Keratinocyte (primary cell): ENCODE measurements at regions not wholly inside any gene's neighbourhood (a gene's known extent, or its start where the extent isn't known, plus 50 kb on each side); places are given as distances from the start of the nearest gene placed in this dataset.

Experiments
- DNase-seq: peaks from one replicate; pipeline ENCODE4 v3.0.0-alpha.2; 2011; ENCODE audit warnings: low read depth, missing footprints, low spot score
- FAIRE-seq: peaks from 2 replicates; lab custom pipeline; 2011; peaks lifted over from hg19 to GRCh38; lab: Jason Lieb, UNC
- H2AFZ ChIP-seq: 2 replicates; pipeline ENCODE4 v1.6.0; 2012; ENCODE audit warnings: low read length, control low read depth, inconsistent platforms; ENCODE audit not compliant: control insufficient read depth
- H3K27ac ChIP-seq: 2 replicates; pipeline ENCODE4 v1.5.1; 2011; ENCODE audit warnings: low read length; ENCODE audit not compliant: control insufficient read depth, insufficient read depth
- H3K27me3 ChIP-seq: 3 replicates; pipeline ENCODE4 v1.6.0; 2011; ENCODE audit warnings: low read length; ENCODE audit not compliant: control insufficient read depth, insufficient read depth; ENCODE audit errors: extremely low read depth
- H3K36me3 ChIP-seq, 2 experiments: 2 replicates in 1 of 2; 3 replicates in 1 of 2; pipeline ENCODE4 v1.5.1; 2011; ENCODE audit warnings: low read length in 2 of 2, mild to moderate bottlenecking in 1 of 2; ENCODE audit not compliant: control insufficient read depth in 2 of 2, insufficient read depth in 2 of 2; ENCODE audit errors: extremely low read depth in 1 of 2
- H3K4me1 ChIP-seq: 3 replicates; pipeline ENCODE4 v1.5.1; 2011; ENCODE audit warnings: low read length; ENCODE audit not compliant: control insufficient read depth, insufficient read depth; ENCODE audit errors: extremely low read depth
- H3K4me2 ChIP-seq: 3 replicates; pipeline ENCODE4 v1.6.0; 2011; ENCODE audit warnings: low read depth, low read length; ENCODE audit not compliant: control insufficient read depth, insufficient read depth; ENCODE audit errors: extremely low read depth
- H3K4me3 ChIP-seq, 3 experiments: fragments of 200-600 bp in 1 of 3; sonication (generic) in 1 of 3; 2 replicates in 2 of 3; 3 replicates in 1 of 3; pipeline ENCODE4 v1.5.1; 2011 to 2016; ENCODE audit warnings: low read length in 3 of 3, mild to moderate bottlenecking in 3 of 3, control low read depth in 2 of 3, inconsistent platforms in 1 of 3, low read depth in 1 of 3, mixed read lengths in 1 of 3, mixed run types in 1 of 3, moderate library complexity in 1 of 3; ENCODE audit not compliant: control insufficient read depth in 2 of 3, insufficient read depth in 2 of 3; ENCODE audit errors: extremely low read depth in 1 of 3
- H3K79me2 ChIP-seq: 2 replicates; pipeline ENCODE4 v1.6.0; 2012; ENCODE audit warnings: low read length; ENCODE audit not compliant: control insufficient read depth, insufficient read depth
- H3K9ac ChIP-seq: 3 replicates; pipeline ENCODE4 v1.6.0; 2011; ENCODE audit warnings: low read length; ENCODE audit not compliant: control insufficient read depth, insufficient read depth; ENCODE audit errors: extremely low read depth
- H3K9me1 ChIP-seq: 3 replicates; pipeline ENCODE4 v1.6.0; 2011; ENCODE audit warnings: low read length; ENCODE audit not compliant: control insufficient read depth, insufficient read depth; ENCODE audit errors: extremely low read depth
- H3K9me3 ChIP-seq: 2 replicates; pipeline ENCODE4 v1.5.1; 2012; ENCODE audit warnings: low read depth, low read length; ENCODE audit not compliant: control insufficient read depth
- H4K20me1 ChIP-seq: 3 replicates; pipeline ENCODE4 v1.6.0; 2011; ENCODE audit warnings: low read length; ENCODE audit not compliant: control insufficient read depth, insufficient read depth; ENCODE audit errors: extremely low read depth
- EZH2 ChIP-seq: IDR thresholded peaks from one replicate; pipeline ENCODE4 v1.6.1; 2012; ENCODE audit warnings: inconsistent platforms, mild to moderate bottlenecking, low read length, moderate library complexity
- dilution Hi-C: fragments of 300-500 bp; cut with MboI; formaldehyde crosslinking; loops from one replicate; pipeline ENCODE4 v1.7.0; 2020; ENCODE audit warnings: low sequenced_read_pairs; ENCODE audit not compliant: extremely low pct_ligation_motif_present
- TF ChIP-seq, protein P1 (sequence below), 3 experiments: IDR thresholded peaks in 1 of 3; conservative IDR thresholded peaks in 1 of 3; optimal IDR thresholded peaks in 1 of 3; 2 replicates in 2 of 3; 3 replicates in 1 of 3; pipeline versions ENCODE3 to v1.5.1; 2011; ENCODE audit warnings: low read length in 3 of 3, mild to moderate bottlenecking in 3 of 3, moderate library complexity in 2 of 3, control low read depth in 1 of 3, inconsistent platforms in 1 of 3; ENCODE audit not compliant: insufficient read depth in 2 of 3; ENCODE audit errors: extremely low read depth in 1 of 3

DNA sequence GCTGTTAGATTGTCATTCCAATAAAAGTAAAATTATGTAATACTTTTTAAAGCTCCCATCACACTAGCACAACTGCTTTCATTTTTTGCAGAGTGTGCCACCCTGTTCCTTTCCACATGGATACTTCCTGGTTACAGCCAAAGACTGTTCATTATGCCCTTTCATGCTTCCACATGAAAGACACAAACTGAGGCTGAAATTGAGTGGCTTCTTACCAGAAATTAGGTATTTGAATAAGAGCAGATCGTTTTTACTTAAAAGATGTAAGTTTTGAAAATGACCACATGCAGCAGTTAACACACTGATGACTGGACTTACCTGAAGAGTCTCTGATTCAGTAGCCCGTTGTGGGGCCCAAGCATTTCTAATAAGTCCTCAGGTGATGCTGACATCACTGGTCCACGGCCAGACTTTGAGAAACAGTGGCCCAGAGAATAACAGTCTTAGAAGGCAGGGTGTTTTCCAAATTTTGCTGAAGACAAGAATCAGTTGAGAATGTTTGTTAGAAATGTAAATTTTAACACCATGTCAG lies 187.6 kb upstream of the DMRT1 start:
- H2AFZ ChIP-seq, result no peak overlapping the region
- H4K20me1 ChIP-seq, result no peaks in the 10 kb centered on the region
- no peak for DNase-seq
- no peak overlapping the region for H3K4me2 ChIP-seq
- H3K36me3 ChIP-seq, result no peaks in the 10 kb centered on the region
- no peaks in the 10 kb centered on the region for H3K9me3 ChIP-seq
- H3K27me3 ChIP-seq, result no peaks in the 10 kb centered on the region
- H3K4me3 ChIP-seq, result no peak overlapping the region
- no peaks in the 10 kb centered on the region for H3K79me2 ChIP-seq
- dilution Hi-C loops, result no loop called here
- no peak for TF ChIP-seq EZH2
- TF ChIP-seq, protein P1, sequence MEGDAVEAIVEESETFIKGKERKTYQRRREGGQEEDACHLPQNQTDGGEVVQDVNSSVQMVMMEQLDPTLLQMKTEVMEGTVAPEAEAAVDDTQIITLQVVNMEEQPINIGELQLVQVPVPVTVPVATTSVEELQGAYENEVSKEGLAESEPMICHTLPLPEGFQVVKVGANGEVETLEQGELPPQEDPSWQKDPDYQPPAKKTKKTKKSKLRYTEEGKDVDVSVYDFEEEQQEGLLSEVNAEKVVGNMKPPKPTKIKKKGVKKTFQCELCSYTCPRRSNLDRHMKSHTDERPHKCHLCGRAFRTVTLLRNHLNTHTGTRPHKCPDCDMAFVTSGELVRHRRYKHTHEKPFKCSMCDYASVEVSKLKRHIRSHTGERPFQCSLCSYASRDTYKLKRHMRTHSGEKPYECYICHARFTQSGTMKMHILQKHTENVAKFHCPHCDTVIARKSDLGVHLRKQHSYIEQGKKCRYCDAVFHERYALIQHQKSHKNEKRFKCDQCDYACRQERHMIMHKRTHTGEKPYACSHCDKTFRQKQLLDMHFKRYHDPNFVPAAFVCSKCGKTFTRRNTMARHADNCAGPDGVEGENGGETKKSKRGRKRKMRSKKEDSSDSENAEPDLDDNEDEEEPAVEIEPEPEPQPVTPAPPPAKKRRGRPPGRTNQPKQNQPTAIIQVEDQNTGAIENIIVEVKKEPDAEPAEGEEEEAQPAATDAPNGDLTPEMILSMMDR (optimal IDR thresholded peaks at IDR 0.05 in 1 of 3, IDR thresholded peaks at IDR 0.05 in 1 of 3, conservative IDR thresholded peaks at IDR 0.05 in 1 of 3; ENCODE audit: extremely low read depth in 1 of 3, insufficient read depth in 2 of 3, low read length in 3 of 3), result no peak
- peaks cover 34% of the 10 kb centered on the region for H3K4me1 ChIP-seq
- no peak overlapping the region for H3K9ac ChIP-seq
- no peak overlapping the region for H3K27ac ChIP-seq
- peak; percentile 13 for FAIRE-seq
- H3K9me1 ChIP-seq, result no peaks in the 10 kb centered on the region

DNA sequence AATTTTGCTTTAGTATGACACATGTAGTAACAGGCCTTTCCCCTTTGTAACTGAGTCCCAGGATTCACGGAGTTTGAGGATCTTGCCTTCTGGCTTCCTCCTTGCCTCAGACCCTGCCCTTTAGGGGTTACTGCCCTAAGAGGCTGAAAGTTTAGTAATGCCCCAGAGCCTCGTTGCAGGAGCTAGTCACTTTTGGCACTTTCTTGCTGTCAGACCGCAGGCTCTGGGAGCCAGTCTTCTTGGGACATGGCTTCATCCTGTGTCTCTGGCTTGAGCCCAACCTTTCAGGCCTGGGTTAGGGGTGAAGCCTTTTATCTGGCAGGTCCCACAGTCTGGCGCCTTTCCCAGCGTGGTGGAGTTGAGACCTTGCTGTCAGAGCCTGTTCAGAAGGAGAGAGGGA lies 185.6 kb upstream of the DMRT1 start:
- Histone ChIP-seq H3K79me2 (no peaks in the 10 kb centered on the region), H3K4me1 (peaks cover 19% of the 10 kb centered on the region), H3K9me1 (no peaks in the 10 kb centered on the region), H3K4me2 (peak overlapping the region; percentile 72), H4K20me1 (no peaks in the 10 kb centered on the region), H2AFZ (peak overlapping the region; percentile 68), H3K9me3 (no peaks in the 10 kb centered on the region), H3K4me3 (peak overlapping the region in 2 of 3 experiments; percentile 7 to 8), H3K9ac (peak overlapping the region; percentile 70), H3K27me3 (no peaks in the 10 kb centered on the region), H3K27ac (peak overlapping the region; percentile 90), H3K36me3 (no peaks in the 10 kb centered on the region)
- peak; percentile 72 for FAIRE-seq
- DNase-seq, result no peak
- dilution Hi-C loops, result no loop called here
- no peak for TF ChIP-seq EZH2
- TF ChIP-seq, protein P1 (optimal IDR thresholded peaks at IDR 0.05 in 1 of 3, IDR thresholded peaks at IDR 0.05 in 1 of 3, conservative IDR thresholded peaks at IDR 0.05 in 1 of 3; ENCODE audit: extremely low read depth in 1 of 3, insufficient read depth in 2 of 3, low read length in 3 of 3), result no peak
